H1 (cell line): ENCODE measurements at regions not wholly inside any gene's neighbourhood (a gene's known extent, or its start where the extent isn't known, plus 50 kb on each side); places are given as distances from the start of the nearest gene placed in this dataset.

Source experiments
- E2F6 ChIP-seq: IDR thresholded peaks from 2 replicates; pipeline ENCODE4 v1.6.1; 2012; ENCODE audit warnings: inconsistent platforms
- SIRT6 ChIP-seq: IDR thresholded peaks from one replicate; pipeline ENCODE4 v1.7.1; 2012; ENCODE audit warnings: low read length, inconsistent platforms

- TF ChIP-seq E2F6 (no peak), SIRT6 (no peak)
- TF ChIP-seq, all 59 proteins: peak for 0
Observed at GRCh38 chr14:85363358-85363757, 166.6 kb upstream of the FLRT2 start (continued).
